ENCODE measurements at regions not wholly inside any gene's neighbourhood (a gene's known extent, or its start where the extent isn't known, plus 50 kb on each side); places are given as distances from the start of the nearest gene placed in this dataset.

- DNase-seq (ENCODE audit: low read depth in 2 of 2): no peak
These were observed 409.7 kb downstream of the VRK1 start for GRCh38 chr14:97206916-97207315.

GRCh38 chr14:97210202-97210601 lies 413.0 kb downstream of the VRK1 start:
- no peak for DNase-seq (ENCODE audit: low read depth in 2 of 2)

DNA sequence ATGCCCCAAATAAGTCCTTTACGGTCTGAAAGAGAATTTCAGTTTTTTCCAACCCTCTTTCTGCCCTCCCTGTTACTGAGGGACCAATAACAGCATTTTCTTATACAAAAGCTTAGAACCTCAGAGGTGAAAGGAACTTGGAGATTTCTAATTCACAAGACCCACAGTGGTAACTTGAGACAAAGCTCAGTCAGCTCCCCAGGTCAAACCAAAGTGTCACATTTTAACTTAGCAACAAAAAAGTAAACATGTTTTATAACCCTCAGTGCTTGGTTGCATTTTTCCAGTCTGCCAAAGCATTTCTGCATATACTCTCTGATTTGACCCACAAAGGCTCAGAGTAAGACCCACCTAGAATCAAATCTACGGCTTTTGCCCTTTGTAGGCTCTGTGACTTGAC lies 415.2 kb downstream of the VRK1 start:
- DNase-seq (ENCODE audit: low read depth in 2 of 2): no peak

GRCh38 chr14:97213720-97214119 lies 416.5 kb downstream of the VRK1 start:
- DNase-seq (ENCODE audit: low read depth in 2 of 2): no peak

DNA sequence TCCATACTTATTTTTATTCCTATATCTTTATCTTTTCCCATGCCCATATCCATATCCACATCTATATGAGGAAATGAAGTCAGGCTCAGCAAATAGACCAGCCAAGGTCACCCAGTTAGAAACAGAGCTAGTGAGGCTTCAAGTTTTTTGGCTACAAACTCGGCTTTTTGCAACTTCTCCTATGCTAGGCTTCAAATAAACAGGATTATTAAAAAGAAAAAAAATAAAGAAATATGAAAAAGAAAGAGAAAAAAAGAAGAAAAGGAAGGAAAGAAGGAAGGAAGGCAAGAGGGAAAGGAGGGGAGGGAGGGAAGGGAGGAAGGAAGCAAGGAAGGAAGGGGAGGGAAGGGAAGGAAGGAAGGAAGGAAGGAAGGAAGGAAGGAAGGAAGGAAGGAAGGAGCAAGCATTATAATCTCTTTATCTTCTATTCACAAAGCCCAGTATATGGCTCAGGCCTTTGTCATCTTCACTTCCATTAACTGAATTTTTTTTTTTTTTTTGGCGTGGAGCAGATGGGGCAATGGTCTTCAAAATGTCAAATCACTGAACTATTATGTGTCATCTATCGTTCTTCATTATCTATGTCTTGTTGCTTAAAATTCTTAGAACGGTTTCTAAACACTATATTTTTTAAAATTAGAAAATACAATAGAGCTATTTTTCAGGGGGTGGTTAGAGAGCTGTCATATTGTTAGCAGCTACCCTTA lies 418.2 kb downstream of the VRK1 start:
- no peak for DNase-seq (ENCODE audit: low read depth in 2 of 2)

GRCh38 chr14:97217111-97217885 lies 420.1 kb downstream of the VRK1 start:
- no peak for DNase-seq (ENCODE audit: low read depth in 2 of 2)

DNA sequence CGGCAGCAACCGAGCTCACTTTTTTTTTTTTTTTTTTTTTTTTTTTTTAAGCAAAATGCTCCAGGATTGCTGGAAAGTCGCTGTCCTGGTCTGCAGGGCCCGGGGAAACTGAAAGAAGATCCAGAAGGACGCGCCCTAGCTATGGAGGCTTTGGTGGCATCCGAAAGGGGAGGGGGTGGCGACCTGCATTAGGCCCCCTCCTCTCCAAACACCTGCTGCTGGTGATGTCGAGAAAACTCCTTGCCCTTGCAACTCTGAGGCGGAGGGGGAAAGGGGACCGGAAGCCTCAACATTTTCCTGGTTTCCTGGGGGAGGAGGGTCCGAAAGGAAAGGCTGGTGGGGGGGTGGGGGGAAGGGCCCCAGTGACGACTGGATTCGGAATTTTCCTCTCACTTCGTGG lies 421.1 kb downstream of the VRK1 start:
- no peak for DNase-seq (ENCODE audit: low read depth in 2 of 2)

DNA sequence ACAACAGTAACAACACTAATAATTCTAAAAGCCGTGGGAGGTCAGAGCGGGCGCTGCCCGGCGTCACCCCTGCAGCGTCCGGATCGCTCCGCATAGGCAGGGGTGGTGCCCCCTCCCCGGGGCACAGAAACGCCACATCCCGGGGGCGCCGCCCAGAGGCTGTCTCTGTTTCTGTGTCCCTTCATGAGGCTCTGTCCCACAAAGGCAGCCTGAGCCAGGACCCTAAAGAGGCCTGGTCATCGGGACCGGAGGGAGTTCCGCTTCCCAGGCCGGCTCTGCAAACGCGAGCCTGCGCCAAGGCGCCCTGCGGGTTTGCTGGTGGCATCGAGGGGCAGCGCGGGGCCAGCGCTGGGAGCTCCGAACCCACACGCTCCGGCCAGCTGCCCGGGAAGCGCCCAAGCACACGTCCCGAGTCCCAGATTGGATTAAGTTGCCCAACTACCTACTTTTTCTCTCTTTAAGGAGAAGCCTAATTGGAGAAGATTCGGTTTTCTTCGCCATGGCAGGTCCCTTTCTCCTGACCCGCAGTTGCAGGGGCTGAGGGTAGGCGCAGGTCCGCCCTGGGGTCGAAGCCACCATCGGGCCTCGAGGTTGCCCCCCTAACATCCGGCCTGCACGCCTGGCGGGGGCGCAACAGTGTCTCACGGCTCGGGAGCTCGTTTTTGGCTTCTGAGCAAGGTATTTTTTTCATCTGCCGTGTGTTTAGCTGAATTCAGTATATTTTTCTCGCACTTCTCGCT lies 421.7 kb downstream of the VRK1 start:
- no peak for DNase-seq (ENCODE audit: low read depth in 2 of 2)

DNA sequence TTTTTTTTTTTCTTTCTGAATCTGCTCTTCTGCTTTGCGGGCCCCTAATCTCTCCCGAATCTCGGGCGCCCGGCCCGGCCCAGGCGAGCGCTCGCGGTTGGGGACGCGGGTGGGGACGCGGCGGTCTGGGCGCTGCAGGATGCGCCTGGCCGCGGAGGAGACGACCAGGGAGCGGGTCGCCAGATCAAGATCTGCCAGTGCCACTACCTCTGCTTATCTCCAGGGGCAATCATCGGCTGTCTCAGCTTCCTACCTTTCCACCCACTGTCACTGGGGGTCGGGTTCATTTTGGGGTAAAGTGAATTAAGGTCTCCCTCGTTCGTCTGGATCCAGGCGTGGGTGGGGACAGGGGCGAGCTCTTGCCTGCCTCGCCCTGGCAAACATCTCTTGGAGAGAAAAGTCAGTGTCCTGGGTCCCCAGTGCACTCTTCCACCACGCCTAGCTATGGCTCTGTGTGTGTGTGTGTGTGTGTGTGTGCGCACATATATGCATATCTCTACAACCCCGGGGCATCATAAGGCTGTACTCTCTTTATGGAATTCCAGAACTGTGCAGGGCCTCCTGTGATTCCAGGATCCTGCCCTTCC lies 422.3 kb downstream of the VRK1 start:
- DNase-seq (ENCODE audit: low read depth in 2 of 2): no peak

DNA sequence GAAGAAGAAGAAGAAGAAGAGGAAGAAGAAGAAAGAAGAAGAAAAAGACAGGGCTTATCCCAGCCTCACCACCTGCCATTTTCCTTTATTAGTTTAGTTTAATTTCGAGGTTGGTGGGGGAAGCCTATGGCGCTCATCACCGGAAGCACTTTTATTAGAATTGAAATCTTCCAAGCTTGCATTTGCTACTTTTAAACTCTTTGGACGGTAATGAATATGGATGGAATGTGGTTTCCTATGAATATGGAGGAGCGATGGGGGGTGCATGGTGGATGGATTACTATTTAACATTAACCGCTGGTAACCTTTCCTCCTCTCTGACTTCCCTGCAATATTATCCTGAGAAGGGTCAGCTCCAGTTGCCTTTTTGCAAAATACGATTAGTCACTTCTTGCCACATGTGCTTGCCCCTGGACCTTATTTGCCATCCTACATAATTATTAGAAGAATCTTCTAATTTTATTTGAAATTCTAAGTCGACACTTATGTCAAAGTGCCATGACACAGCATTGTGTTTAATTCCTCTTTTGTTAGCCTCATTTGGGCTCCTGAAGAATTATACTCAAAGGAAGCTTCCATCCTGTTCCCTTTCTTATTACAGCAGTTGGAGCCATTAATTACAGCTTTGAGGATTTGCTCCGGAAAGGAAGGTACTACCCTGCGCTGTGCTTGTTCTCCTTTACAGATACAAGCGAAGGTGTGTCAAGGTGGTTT lies 424.5 kb downstream of the VRK1 start:
- no peak for DNase-seq (ENCODE audit: low read depth in 2 of 2)

DNA sequence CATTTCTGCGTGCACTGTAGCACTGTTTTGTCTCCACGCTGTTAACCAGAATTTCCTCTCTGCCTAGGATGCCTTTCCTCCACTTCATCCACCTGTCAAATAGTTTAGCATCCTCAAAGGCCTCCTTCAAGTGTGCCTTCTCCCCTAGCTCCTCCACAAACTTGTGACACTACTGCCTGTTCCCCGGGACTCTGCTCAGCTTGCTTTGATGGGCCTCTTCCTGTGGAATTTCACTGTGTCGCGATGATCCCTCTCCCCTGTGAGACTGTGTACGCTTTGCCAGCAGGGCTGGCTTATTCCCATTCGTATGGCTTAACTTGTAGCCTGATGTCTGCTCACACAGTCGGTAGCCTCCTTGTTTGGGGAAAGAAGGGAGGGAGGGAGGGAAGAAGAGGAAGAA lies 426.8 kb downstream of the VRK1 start:
- no peak for DNase-seq (ENCODE audit: low read depth in 2 of 2)

GRCh38 chr14:97230051-97230450 lies 432.9 kb downstream of the VRK1 start:
- DNase-seq (ENCODE audit: low read depth in 2 of 2): no peak

GRCh38 chr14:97233319-97233985 lies 436.3 kb downstream of the VRK1 start:
- no peak for DNase-seq (ENCODE audit: low read depth in 2 of 2)

DNA sequence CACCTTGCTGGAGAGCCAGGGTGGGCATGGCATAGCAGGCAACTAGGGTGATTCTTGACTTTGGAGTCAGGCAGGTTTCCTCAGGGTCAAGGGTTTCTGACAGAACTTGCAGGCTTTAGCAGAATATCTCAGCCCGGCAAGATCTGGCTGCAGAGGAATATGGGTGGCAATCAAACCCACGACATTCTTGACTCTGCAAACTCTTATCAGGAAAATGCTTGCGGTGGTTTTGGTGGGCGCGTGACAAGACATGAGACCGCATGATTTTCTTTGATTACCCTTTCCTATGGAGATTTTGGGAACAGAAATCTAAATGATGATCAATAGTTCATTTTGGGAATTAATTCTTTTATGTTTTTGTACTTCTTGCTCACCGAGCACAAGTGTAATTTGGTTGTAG lies 449.5 kb downstream of the VRK1 start:
- DNase-seq (ENCODE audit: low read depth in 2 of 2): no peak

- no peak for DNase-seq (ENCODE audit: low read depth in 2 of 2)
These were observed 451.8 kb downstream of the VRK1 start for GRCh38 chr14:97248973-97249372.

DNA sequence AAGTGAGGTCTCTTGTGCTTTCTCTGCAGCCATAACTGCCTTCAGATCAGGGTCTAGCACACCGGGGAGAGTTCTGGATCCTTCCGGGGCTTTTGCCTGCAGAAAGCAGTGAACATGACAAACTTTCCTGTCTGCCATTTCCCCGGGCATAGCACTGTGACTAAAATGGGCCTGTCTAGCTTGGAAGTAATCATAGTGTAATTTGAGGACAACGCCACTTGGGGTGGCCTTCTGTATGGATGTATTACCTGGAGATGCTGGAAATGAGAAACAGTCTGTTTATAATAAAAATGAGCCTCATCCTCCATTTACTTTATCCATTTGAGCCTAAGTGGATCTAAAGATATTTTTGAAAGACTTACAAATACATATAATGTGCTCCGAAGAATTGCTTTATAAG lies 453.7 kb downstream of the VRK1 start:
- no peak for DNase-seq (ENCODE audit: low read depth in 2 of 2)

GRCh38 chr14:97251491-97252155 lies 454.4 kb downstream of the VRK1 start:
- no peak for DNase-seq (ENCODE audit: low read depth in 2 of 2)

DNA sequence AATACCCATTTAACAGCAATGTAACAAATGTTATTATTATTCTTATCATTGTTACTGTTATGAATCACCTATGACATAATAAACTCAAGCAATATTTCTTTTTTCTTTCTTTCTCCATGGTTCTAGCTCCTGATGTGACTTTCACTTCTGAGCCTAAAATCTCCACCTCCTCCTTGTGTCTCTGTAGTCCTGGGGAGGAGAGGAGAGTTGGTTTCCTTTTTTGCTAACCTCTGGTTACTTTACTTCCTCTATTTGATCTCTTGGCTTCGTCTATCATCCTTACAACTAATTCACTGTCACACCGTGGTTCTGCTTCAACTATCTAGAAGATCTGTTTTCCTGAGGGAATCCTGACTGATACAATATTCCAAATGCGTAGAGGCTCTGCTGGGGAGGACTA lies 456.6 kb downstream of the VRK1 start:
- DNase-seq (ENCODE audit: low read depth in 2 of 2): no peak

DNA sequence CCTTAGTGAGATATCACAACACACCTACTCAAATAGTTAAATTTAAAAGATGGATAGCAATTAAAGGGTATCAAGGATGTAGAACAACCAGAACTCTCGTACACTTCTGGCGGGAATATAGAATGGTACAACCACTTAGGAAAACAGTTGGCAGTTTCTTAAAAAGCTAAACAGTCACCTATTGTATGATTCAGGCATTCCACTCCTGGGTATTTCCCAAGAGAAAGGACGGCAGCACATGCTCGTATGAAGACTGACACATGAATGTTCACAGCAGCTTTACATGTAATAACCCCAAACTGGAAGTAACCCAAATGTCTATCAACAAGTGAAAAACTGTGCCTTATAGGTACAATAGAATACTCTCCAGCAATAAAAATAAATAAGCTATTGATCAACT lies 465.2 kb downstream of the VRK1 start:
- no peak for DNase-seq (ENCODE audit: low read depth in 2 of 2)

DNA sequence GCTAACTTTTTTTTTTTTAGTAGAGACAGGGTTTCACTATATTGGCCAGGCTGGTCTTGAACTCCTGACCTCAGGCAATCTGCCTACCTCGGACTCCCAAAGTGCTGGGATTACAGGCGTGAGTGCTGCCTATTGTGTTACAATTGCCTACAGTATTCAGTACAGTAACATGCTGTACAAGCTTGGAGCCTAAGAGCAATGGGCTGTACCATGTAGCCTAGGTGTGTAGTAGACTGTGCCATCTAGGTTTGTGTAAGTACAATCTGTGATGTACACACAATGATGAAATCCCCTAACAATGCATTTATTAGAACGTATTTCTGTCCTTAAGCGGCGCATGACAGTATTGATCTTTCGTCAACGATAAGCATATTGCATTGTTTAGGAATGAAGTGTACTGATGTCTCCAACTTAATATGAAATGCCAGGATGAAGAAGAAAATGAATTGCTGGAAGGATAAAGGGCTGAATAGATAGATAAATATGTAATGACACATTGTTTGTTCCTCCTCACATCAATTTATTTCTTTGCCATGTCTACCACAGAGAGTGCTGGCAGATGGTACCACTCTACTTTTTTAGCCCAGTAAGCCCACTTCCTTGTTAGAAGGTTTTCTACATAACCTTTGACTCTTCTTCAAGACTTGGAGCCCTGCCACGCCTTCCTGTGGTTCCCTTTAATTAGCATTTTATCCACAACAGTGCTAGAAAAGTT lies 467.5 kb downstream of the VRK1 start:
- DNase-seq (ENCODE audit: low read depth in 2 of 2): no peak
